Colonic mucosa (tissue), 4 donors: ENCODE measurements at regions not wholly inside any gene's neighbourhood (a gene's known extent, or its start where the extent isn't known, plus 50 kb on each side); places are given as distances from the start of the nearest gene placed in this dataset.

Source experiments
- DNase-seq: peaks from one replicate; pipeline ENCODE4 v3.0.0-alpha.2; 2020
- H3K27ac ChIP-seq: fragments of 200-600 bp; one replicate; pipeline ENCODE4 v1.8.0; 2021
- H3K27me3 ChIP-seq: fragments of 200-600 bp; one replicate; pipeline ENCODE4 v1.8.0; 2021
- H3K36me3 ChIP-seq: fragments of 200-600 bp; one replicate; pipeline ENCODE4 v1.8.0; 2021
- H3K4me1 ChIP-seq: fragments of 200-600 bp; one replicate; pipeline ENCODE4 v1.8.0; 2021; ENCODE audit warnings: mild to moderate bottlenecking
- H3K4me3 ChIP-seq: fragments of 200-600 bp; one replicate; pipeline ENCODE4 v1.8.0; 2021
- H3K9ac ChIP-seq, 2 donors: one replicate each; pipeline ENCODE4 v1.7.0; 2013; ENCODE audit warnings: control low read depth in 2 of 2, low read depth in 2 of 2, low read length in 2 of 2
- H3K9me3 ChIP-seq: fragments of 200-600 bp; one replicate; pipeline ENCODE4 v1.8.0; 2021
- intact Hi-C: fragments of 100-400 bp; cut with DNase I; formaldehyde crosslinking; loops from one replicate; pipeline ENCODE4 v1.14.1; 2022
- TF ChIP-seq, protein P1 (sequence below): fragments of 200-600 bp; IDR thresholded peaks from one replicate; pipeline ENCODE4 v1.8.0; 2022; ENCODE audit warnings: antibody characterized with exemption, mild to moderate bottlenecking
- donor health status: healthy.
- donor health status: DM: no; HTN: no; CAD: no.
- donor health status: DM: no; HTN: no; CAD: no.

GRCh38 chr13:22506096-22506691 lies 674.6 kb upstream of the SGCG start:
- H3K9me3 ChIP-seq: no peaks in the 10 kb centered on the region
- no peak overlapping the region for H3K9ac ChIP-seq
- H3K36me3 ChIP-seq: no peaks in the 10 kb centered on the region
- intact Hi-C loops: no loop called here
- no peaks in the 10 kb centered on the region for H3K4me1 ChIP-seq
- no peak overlapping the region for H3K4me3 ChIP-seq
- H3K27ac ChIP-seq: no peak overlapping the region
- no peak for DNase-seq
- TF ChIP-seq, protein P1, sequence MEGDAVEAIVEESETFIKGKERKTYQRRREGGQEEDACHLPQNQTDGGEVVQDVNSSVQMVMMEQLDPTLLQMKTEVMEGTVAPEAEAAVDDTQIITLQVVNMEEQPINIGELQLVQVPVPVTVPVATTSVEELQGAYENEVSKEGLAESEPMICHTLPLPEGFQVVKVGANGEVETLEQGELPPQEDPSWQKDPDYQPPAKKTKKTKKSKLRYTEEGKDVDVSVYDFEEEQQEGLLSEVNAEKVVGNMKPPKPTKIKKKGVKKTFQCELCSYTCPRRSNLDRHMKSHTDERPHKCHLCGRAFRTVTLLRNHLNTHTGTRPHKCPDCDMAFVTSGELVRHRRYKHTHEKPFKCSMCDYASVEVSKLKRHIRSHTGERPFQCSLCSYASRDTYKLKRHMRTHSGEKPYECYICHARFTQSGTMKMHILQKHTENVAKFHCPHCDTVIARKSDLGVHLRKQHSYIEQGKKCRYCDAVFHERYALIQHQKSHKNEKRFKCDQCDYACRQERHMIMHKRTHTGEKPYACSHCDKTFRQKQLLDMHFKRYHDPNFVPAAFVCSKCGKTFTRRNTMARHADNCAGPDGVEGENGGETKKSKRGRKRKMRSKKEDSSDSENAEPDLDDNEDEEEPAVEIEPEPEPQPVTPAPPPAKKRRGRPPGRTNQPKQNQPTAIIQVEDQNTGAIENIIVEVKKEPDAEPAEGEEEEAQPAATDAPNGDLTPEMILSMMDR: no peak
- no peaks in the 10 kb centered on the region for H3K27me3 ChIP-seq

DNA sequence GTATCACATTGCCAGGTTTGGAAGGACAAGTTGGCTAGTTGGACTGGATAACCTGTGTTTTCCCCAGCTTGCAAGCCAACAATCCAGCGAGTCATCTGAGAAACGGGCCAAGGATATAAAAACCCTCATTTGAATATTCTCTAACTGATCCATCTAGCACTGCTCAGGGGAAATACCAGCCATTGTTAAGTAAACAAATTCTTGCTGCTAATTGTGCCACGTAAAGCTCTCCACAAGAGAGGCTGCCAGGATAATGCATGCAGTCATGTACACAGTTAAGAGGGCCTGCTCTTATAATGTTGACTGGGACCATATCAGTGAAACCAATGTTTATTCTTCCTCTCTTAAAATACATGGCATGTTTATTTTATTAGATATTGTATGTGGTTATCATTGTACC lies 663.2 kb upstream of the SGCG start:
- H3K4me3 ChIP-seq: no peak overlapping the region
- intact Hi-C loops: no loop called here
- TF ChIP-seq, protein P1: no peak
- DNase-seq: no peak
- no peaks in the 10 kb centered on the region for H3K36me3 ChIP-seq
- H3K27ac ChIP-seq: no peak overlapping the region
- H3K4me1 ChIP-seq: no peaks in the 10 kb centered on the region
- H3K9me3 ChIP-seq: no peaks in the 10 kb centered on the region
- H3K27me3 ChIP-seq: no peaks in the 10 kb centered on the region
- no peak overlapping the region for H3K9ac ChIP-seq

DNA sequence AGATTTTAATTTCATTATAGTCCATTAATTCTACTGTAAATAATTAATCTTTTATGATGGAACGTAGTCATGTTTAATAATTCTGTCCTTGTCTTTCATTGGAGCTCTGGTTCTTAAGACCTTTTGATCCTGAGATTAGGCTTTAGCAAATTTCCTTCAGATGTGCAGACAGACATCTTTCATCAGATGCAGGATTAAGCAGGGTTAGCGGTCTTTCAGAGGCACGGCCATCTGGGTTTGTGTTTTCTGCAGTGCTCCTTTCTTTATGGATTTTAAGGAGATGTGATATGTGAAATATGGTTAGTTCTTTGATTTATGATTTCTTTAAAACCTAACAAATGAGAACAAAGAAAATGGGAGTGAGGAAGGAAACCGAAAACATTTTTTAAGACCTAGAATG lies 643.9 kb upstream of the SGCG start:
- H3K4me3 ChIP-seq: no peak overlapping the region
- intact Hi-C loops: no loop called here
- DNase-seq: no peak
- no peaks in the 10 kb centered on the region for H3K36me3 ChIP-seq
- H3K27ac ChIP-seq: no peak overlapping the region
- H3K4me1 ChIP-seq: no peaks in the 10 kb centered on the region
- H3K27me3 ChIP-seq: no peaks in the 10 kb centered on the region
- H3K9me3 ChIP-seq: no peaks in the 10 kb centered on the region
- TF ChIP-seq, protein P1: no peak
- no peak overlapping the region for H3K9ac ChIP-seq

GRCh38 chr13:22538400-22538799 lies 642.4 kb upstream of the SGCG start:
- intact Hi-C loops: no loop called here
- Histone ChIP-seq H3K27me3 (no peaks in the 10 kb centered on the region), H3K36me3 (no peaks in the 10 kb centered on the region), H3K27ac (no peak overlapping the region), H3K9me3 (no peaks in the 10 kb centered on the region), H3K4me1 (no peaks in the 10 kb centered on the region), H3K4me3 (no peak overlapping the region), H3K9ac (no peak overlapping the region)
- TF ChIP-seq, protein P1: no peak
- DNase-seq: no peak

DNA sequence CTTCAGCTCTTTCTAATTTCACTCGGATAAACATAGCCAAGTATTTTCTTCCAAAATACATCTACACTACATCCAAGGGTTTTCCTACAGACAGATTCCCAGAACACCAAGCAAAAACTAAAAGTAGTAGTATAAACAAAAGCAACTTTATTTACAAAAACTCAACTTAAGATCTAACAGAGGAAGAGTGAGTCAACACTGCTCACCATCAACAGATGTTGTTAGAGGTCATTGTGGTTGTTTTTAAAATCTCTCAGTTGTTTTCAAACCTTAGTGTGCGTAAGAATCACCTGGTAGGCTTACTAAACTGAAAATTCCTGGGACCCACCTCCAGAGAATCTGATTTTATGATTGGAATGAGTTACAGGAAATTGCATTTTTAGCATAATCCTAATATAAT lies 631.7 kb upstream of the SGCG start:
- H3K4me1 ChIP-seq: no peaks in the 10 kb centered on the region

More for the DNA sequence above, 631.7 kb upstream of the SGCG start:
- Histone ChIP-seq H3K27ac (no peak overlapping the region), H3K36me3 (no peaks in the 10 kb centered on the region), H3K9me3 (no peaks in the 10 kb centered on the region), H3K27me3 (no peaks in the 10 kb centered on the region), H3K4me3 (no peak overlapping the region), H3K9ac (no peak overlapping the region)
- intact Hi-C loops: no loop called here
- TF ChIP-seq, protein P1: no peak
- DNase-seq: no peak
